Stimulated activated CD4-positive, alpha-beta T cell treated with anti-CD3 and anti-CD28 coated beads, Interleukin-1b, Interleukin-23, amount 100 ng/mL, for 24 hours (primary cell): ENCODE measurements at regions not wholly inside any gene's neighbourhood (a gene's known extent, or its start where the extent isn't known, plus 50 kb on each side); places are given as distances from the start of the nearest gene placed in this dataset.

Experiments used
- DNase-seq, 4 experiments: peaks; one replicate each; pipeline ENCODE4 v3.0.0-alpha.2; 2020; ENCODE audit warnings: low read depth in 4 of 4, low spot score in 1 of 4

- no peak for DNase-seq
Observed at GRCh38 chr10:113967126-113967525, 76.5 kb upstream of the ADRB1 start.

DNA sequence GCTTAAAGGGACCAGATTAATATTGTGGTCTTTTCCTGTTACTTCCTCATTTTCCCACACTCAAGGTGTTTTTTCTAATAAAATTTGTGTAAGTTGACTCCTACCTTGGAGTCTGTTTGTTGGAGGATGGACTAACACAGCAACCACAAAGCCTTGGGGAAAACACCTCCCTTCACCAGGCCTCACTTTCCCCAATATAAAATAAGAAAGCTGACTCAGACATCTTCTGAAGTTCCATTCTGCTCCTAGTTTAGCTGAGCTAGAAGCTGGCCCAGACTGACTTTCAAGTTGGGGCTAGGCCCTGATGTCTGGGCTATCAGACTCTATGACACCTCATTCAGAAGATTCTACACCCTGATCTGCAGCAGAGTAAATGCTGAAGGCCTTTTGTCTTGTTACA, 73.0 kb upstream of the ADRB1 start:
- no peak for DNase-seq

- no peak for DNase-seq
Observed at GRCh38 chr10:113971349-113971973, 72.2 kb upstream of the ADRB1 start.

DNA sequence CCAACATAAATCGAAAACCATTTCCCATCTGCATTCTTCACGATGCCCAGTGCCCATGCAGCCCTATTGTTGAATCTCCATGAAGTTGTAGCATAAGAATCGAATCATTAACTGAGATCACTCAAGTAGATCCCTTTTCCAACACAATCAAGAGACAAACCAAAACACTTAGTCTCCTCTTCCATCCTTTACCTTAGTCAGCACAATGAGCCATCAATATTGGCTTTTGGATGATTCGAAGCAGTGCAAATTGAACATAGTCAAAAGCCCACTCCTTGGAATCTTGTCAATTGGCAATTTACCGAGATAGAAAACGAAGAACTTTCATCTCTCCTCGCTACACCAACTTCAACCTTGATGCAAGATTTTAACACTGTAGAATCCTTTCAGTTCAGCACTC, 66.5 kb upstream of the ADRB1 start:
- DNase-seq, result no peak

GRCh38 chr10:113978802-113979201, 64.9 kb upstream of the ADRB1 start:
- no peak for DNase-seq

- no peak for DNase-seq
Observed at GRCh38 chr10:113979409-113979808, 64.3 kb upstream of the ADRB1 start.

GRCh38 chr10:113980408-113981087, 63.1 kb upstream of the ADRB1 start:
- DNase-seq, result no peak

DNA sequence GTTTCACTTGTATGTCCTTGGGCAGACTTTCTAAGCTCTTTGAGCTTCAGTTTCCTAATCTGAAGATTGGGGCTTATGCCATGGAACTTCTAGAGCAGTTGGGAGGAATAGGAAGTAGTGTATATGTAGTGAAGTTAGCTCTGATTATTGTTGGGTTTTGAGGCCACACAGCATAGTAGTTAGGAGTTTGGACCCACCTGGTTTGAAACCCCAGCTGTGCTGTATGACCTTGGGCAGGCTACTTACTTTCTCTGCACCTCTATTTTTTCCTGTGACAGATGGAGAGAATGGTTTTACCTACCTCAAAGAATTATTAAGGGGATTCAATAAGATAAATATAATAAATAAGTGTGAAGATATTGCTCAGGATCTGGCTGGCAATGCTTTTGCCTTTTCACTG, 61.4 kb upstream of the ADRB1 start:
- DNase-seq, result no peak

DNA sequence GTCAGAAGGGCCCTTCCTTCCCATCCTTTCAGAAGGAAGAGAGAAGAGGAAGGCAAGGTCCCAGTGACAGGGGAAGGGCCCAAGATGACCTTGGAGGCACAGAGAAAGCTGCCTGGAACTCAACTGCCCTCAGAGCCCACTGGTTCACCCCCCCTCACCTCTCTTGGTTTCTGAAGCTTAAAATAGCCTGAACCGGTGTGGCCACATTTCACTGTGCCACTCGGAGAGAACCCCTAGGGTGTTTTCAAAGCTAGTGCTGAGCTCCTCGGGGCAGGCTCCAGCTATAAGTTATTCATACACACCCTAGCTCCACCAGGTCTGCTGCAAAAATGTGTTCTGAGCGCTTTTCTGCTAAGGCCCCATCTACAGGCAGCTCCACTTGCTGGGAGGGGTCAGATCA, 60.9 kb upstream of the ADRB1 start:
- no peak for DNase-seq

DNA sequence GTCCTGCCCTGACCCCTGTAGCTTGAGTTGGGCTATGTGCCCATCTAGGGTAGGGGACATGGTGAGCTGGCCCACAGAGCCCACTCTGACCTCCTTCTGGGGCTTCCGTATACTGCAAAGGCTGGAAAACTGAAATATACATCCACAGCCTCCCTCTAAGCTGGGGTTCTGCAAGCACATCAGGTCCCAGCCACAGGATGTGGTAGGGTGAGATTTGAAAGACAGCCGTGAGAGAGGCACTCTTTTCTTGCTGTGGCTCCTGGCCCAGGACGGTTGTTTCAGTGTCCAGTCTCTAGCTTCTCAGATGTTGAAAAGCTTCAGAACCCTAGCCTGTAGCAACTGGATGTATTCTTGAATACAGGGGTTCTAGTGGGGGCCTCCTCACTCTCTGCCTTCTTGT, 60.1 kb upstream of the ADRB1 start:
- no peak for DNase-seq

DNA sequence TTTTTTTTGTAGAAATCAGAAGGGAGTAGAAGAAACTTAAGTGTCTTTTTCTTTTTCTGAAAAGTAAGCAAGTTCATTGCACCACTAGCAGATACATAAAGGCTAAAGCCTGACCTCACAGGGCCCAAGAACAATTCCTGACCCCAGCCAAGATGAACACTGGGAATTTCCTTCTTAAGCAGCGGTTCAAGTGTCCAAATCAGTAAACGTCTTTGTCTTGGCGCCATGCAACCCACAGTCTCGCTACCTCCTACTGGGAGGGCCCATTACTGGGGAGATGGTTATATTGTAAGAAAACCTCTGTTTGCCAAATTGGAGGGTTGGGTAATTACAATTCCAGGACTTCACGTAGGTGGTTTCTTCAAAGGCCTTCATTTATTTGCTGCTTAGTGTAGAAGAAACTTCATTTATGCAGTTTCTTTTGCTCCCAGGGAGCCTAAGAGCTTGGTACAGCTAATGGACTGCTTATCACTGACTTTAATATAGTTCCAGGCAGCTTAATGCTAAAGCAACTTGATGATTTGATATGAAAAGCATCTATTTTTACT, 58.3 kb upstream of the ADRB1 start:
- DNase-seq, result no peak

DNA sequence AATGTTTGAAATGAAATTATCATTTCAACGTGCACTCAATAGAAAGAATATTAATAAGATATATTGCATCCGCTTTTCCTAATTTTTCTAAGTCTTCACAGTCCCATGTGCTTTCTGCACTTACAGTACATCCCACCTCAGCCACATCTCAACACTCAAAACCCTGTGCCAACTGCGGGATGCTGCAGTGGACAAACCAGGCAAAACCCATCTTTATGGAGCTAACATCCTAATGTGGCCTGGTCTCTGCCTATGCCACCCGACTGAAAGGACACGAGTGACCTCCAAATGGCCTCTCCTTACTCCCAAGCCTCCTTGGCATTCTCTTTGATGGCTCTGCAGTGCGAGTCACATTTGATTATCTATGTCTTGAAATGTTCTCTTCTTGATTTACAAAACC, 57.4 kb upstream of the ADRB1 start:
- DNase-seq, result no peak

DNA sequence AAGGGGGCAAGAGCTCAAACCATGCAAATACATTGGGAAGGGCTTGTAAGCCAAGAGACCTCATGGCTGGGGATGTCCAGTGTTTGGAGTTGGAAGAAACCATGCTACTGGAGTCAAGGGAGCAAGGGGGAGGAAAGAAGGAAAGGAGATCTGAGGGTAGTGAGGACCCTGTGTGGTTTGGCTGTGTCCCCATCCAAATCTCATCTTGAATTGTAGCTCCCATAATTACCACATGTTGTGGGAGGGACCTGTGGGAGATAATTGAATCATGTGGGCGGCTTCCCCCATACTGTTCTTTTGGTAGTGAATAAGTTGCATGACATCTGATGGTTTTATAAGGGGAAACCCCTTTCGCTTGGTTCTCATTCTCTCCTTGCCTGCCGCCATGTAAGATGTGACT, 56.5 kb upstream of the ADRB1 start:
- DNase-seq, result no peak

GRCh38 chr10:113987805-113988204, 55.9 kb upstream of the ADRB1 start:
- no peak for DNase-seq

- DNase-seq, result no peak
Observed at GRCh38 chr10:113988535-113988934, 55.1 kb upstream of the ADRB1 start.

- DNase-seq, result peak in 1 of 4 experiments; percentile 25
Observed at GRCh38 chr10:113991091-113991860, 52.4 kb upstream of the ADRB1 start.

DNA sequence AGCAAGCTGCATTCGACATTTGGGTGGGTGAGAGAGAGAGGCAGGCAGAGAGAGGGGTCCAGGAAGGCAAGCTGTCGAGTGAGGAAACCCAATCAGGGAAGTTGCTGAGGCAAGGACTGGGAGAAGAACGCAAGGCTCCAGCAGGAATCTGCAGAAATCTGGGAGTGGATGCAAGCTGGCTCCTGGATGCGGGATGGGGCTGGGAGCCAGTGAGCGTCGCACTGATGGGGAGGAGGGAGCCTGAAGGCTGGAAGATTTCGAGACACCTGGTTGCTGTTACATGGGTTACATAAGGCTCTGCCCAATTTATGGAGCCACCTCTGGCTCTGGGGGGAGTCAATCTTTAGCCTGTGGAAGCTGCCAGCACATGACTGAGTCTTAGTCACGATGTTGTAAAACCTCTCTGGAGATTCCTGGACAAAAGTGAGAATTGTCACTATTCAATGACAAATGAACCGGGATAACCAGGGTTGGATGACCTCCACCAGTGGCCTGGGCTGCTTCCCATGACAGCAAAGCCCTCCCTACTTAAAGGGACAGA, 51.1 kb upstream of the ADRB1 start:
- no peak for DNase-seq

DNA sequence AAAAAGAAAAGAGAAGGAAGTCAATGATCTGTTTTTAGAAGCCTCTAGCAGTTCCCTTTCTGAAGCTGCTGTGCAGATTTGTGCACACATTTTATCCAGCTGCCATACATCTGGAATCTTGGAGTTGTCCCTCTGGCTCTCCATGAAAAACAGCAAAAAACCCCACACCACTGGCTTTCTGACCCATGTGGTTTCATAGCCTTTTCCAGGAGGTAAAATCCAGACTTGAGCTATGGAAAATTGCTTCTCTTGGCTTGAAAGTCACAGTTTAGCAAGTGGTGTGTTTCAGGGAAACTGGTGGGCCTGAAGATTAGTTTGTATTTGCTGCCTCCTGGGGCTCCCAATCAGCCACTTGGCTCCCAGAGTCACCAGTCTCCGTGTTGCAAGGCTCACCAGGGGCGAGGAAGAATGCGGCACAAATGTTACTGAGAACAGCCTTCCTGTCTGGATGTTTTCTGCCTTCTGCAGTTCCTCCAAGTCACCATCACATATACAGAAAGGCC, 50.1 kb upstream of the ADRB1 start:
- DNase-seq, result no peak
